ENCODE measurements at regions not wholly inside any gene's neighbourhood (a gene's known extent, or its start where the extent isn't known, plus 50 kb on each side); places are given as distances from the start of the nearest gene placed in this dataset.

DNA sequence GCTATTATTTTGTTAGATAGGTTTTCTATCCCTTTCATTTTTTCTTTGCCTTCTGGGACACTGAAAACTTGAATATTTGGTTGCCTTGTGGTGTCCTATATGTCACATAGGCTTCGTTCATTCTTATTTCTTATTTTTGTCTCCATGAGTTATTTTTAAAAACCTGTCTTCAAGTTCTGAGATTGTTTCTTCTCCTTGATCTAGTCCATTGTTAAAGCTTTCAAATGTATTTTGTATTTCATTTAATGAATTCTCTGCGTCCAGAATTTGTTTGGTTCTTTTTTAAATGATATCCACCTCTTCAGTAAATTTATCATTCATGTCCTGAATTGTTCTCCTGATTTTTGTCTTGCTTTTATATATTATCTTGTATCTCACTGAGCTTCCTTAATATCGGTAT lies 243.2 kb upstream of the BMP2 start:
- TF ChIP-seq, protein P1, sequence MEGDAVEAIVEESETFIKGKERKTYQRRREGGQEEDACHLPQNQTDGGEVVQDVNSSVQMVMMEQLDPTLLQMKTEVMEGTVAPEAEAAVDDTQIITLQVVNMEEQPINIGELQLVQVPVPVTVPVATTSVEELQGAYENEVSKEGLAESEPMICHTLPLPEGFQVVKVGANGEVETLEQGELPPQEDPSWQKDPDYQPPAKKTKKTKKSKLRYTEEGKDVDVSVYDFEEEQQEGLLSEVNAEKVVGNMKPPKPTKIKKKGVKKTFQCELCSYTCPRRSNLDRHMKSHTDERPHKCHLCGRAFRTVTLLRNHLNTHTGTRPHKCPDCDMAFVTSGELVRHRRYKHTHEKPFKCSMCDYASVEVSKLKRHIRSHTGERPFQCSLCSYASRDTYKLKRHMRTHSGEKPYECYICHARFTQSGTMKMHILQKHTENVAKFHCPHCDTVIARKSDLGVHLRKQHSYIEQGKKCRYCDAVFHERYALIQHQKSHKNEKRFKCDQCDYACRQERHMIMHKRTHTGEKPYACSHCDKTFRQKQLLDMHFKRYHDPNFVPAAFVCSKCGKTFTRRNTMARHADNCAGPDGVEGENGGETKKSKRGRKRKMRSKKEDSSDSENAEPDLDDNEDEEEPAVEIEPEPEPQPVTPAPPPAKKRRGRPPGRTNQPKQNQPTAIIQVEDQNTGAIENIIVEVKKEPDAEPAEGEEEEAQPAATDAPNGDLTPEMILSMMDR (IDR thresholded peaks at IDR 0.05): no peak
- no peak for TF ChIP-seq POLR2A (IDR thresholded peaks at IDR 0.05; ENCODE audit: low read length)
- no peak for TF ChIP-seq MYC (IDR thresholded peaks at IDR 0.05; ENCODE audit: borderline replicate concordance, low read length)
- TF ChIP-seq, protein P2, sequence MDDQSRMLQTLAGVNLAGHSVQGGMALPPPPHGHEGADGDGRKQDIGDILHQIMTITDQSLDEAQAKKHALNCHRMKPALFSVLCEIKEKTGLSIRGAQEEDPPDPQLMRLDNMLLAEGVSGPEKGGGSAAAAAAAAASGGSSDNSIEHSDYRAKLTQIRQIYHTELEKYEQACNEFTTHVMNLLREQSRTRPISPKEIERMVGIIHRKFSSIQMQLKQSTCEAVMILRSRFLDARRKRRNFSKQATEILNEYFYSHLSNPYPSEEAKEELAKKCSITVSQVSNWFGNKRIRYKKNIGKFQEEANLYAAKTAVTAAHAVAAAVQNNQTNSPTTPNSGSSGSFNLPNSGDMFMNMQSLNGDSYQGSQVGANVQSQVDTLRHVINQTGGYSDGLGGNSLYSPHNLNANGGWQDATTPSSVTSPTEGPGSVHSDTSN (IDR thresholded peaks at IDR 0.05): no peak
- TF ChIP-seq, protein P3, sequence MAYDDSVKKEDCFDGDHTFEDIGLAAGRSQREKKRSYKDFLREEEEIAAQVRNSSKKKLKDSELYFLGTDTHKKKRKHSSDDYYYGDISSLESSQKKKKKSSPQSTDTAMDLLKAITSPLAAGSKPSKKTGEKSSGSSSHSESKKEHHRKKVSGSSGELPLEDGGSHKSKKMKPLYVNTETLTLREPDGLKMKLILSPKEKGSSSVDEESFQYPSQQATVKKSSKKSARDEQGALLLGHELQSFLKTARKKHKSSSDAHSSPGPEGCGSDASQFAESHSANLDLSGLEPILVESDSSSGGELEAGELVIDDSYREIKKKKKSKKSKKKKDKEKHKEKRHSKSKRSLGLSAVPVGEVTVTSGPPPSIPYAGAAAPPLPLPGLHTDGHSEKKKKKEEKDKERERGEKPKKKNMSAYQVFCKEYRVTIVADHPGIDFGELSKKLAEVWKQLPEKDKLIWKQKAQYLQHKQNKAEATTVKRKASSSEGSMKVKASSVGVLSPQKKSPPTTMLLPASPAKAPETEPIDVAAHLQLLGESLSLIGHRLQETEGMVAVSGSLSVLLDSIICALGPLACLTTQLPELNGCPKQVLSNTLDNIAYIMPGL (CRISPR knock-in tag; IDR thresholded peaks at IDR 0.05; ENCODE audit: borderline replicate concordance): no peak
- no peak for TF ChIP-seq JUN (IDR thresholded peaks at IDR 0.05)
- no peak for TF ChIP-seq POLR2AphosphoS2 (conservative IDR thresholded peaks at IDR 0.05; ENCODE audit: low read length)
- no peak for TF ChIP-seq SMC3 (IDR thresholded peaks at IDR 0.05)
- TF ChIP-seq, protein P4, sequence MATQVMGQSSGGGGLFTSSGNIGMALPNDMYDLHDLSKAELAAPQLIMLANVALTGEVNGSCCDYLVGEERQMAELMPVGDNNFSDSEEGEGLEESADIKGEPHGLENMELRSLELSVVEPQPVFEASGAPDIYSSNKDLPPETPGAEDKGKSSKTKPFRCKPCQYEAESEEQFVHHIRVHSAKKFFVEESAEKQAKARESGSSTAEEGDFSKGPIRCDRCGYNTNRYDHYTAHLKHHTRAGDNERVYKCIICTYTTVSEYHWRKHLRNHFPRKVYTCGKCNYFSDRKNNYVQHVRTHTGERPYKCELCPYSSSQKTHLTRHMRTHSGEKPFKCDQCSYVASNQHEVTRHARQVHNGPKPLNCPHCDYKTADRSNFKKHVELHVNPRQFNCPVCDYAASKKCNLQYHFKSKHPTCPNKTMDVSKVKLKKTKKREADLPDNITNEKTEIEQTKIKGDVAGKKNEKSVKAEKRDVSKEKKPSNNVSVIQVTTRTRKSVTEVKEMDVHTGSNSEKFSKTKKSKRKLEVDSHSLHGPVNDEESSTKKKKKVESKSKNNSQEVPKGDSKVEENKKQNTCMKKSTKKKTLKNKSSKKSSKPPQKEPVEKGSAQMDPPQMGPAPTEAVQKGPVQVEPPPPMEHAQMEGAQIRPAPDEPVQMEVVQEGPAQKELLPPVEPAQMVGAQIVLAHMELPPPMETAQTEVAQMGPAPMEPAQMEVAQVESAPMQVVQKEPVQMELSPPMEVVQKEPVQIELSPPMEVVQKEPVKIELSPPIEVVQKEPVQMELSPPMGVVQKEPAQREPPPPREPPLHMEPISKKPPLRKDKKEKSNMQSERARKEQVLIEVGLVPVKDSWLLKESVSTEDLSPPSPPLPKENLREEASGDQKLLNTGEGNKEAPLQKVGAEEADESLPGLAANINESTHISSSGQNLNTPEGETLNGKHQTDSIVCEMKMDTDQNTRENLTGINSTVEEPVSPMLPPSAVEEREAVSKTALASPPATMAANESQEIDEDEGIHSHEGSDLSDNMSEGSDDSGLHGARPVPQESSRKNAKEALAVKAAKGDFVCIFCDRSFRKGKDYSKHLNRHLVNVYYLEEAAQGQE (IDR thresholded peaks at IDR 0.05): no peak

All from A549 (cell line).